ENCODE measurements at regions not wholly inside any gene's neighbourhood (a gene's known extent, or its start where the extent isn't known, plus 50 kb on each side); places are given as distances from the start of the nearest gene placed in this dataset.

GRCh38 chr6:165715428-165715827 lies 52.4 kb upstream of the PDE10A start:
- TF ChIP-seq CTCF (IDR thresholded peaks at IDR 0.05) (no peak), POLR2A (IDR thresholded peaks at IDR 0.05) (no peak), POLR2AphosphoS5 (IDR thresholded peaks at IDR 0.05) (no peak)
